Body of pancreas (tissue), 4 donors: ENCODE measurements at regions not wholly inside any gene's neighbourhood (a gene's known extent, or its start where the extent isn't known, plus 50 kb on each side); places are given as distances from the start of the nearest gene placed in this dataset.

Experiments used
- ATAC-seq: fragments of 150-250 bp; one replicate; pipeline ENCODE4 v1.9.1; 2016
- DNase-seq, 4 donors: peaks; one replicate each; pipeline ENCODE4 v3.0.0-alpha.2; 2019
- H3K27ac ChIP-seq, 4 donors: fragments of 200-600 bp; sonication (generic); 1 replicate in 3 of 4; 2 replicates in 1 of 4; pipeline versions ENCODE4 v1.5.1 to v1.6.1; 2016 to 2019; ENCODE audit warnings: mild to moderate bottlenecking in 1 of 4, mixed read lengths in 1 of 4, moderate library complexity in 1 of 4
- H3K27me3 ChIP-seq, 2 donors: fragments of 200-600 bp; sonication (generic); one replicate each; pipeline ENCODE4 v1.6.0; 2016; ENCODE audit warnings: mild to moderate bottlenecking in 1 of 2
- H3K36me3 ChIP-seq, 2 donors: fragments of 200-600 bp; sonication (generic); replicated peaks in 1 of 2; 2 replicates each; pipeline ENCODE4 v1.5.1; 2016; ENCODE audit warnings: low read depth in 2 of 2; ENCODE audit not compliant: insufficient read depth in 1 of 2
- H3K4me1 ChIP-seq: fragments of 200-600 bp; sonication (generic); one replicate; pipeline ENCODE4 v1.6.0; 2016
- H3K4me3 ChIP-seq, 2 donors: fragments of 200-600 bp; sonication (generic); 1 replicate in 1 of 2; 2 replicates in 1 of 2; pipeline ENCODE4 v1.5.1; 2016 to 2019
- H3K9me3 ChIP-seq, 3 donors: fragments of 200-600 bp; sonication (generic); 1 replicate in 2 of 3; 2 replicates in 1 of 3; pipeline ENCODE4 v1.5.1; 2016
- POLR2A ChIP-seq, 3 donors: fragments of 450-650 bp; IDR thresholded peaks; one replicate each; pipeline ENCODE4 v1.6.1; 2016; ENCODE audit warnings: antibody characterized with exemption in 3 of 3, mild to moderate bottlenecking in 2 of 3
- WGBS, 2 donors: methylation state at CpG; one replicate each; pipeline ENCODE4 v1.1.5; 2017; 5-methylcytosine and 5-hydroxymethylcytosine counted together
- intact Hi-C: fragments of 100-400 bp; cut with DNase I; formaldehyde crosslinking; loops from one replicate; pipeline ENCODE4 v1.15.1; 2023
- TF ChIP-seq, protein P1 (sequence below), 7 experiments: fragments of 450-650 bp in 4 of 7; fragments of 200-600 bp in 3 of 7; sonication (generic) in 3 of 7; IDR thresholded peaks; one replicate each; pipeline ENCODE4 v1.5.1; 2016 to 2019; ENCODE audit warnings: antibody characterized with exemption in 7 of 7

DNA sequence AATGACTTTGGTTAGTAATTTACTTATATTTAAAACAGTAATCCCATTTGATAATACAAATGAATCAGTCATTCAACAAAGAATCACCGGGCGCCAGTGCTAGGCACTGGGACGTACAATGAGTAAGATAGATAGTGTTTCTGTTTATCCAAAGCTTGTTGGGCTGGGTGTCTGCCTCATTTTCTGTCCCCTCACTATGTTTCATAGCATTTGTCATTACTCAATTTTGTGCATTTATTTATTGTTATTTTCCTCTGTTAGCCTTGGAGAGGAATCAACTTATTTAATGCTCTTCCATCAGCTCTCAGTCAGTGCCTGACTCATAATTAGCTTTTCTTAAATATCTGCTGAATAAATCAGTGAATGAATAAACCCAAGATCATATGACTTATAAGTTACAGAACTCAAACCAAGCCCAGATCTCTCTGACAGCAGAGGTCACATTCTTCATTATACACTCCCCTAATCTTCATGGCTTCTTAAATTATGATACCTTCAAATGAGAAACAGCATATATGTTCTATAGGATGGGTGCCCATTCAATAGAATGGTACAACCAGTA is 86.2 kb downstream of the TSPAN8 start:
- 39 to 52% methylated on average over 3 of the region's 3 CpGs for WGBS, 2 donors
- no peaks in the 10 kb centered on the region for H3K4me1 ChIP-seq
- no peaks in the 10 kb centered on the region for H3K36me3 ChIP-seq
- intact Hi-C loops: no loop called here
- no peak for ATAC-seq
- no peak for DNase-seq
- no peak overlapping the region for H3K4me3 ChIP-seq
- TF ChIP-seq, protein P1, sequence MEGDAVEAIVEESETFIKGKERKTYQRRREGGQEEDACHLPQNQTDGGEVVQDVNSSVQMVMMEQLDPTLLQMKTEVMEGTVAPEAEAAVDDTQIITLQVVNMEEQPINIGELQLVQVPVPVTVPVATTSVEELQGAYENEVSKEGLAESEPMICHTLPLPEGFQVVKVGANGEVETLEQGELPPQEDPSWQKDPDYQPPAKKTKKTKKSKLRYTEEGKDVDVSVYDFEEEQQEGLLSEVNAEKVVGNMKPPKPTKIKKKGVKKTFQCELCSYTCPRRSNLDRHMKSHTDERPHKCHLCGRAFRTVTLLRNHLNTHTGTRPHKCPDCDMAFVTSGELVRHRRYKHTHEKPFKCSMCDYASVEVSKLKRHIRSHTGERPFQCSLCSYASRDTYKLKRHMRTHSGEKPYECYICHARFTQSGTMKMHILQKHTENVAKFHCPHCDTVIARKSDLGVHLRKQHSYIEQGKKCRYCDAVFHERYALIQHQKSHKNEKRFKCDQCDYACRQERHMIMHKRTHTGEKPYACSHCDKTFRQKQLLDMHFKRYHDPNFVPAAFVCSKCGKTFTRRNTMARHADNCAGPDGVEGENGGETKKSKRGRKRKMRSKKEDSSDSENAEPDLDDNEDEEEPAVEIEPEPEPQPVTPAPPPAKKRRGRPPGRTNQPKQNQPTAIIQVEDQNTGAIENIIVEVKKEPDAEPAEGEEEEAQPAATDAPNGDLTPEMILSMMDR (IDR thresholded peaks at IDR 0.05): no peak
- no peak for TF ChIP-seq POLR2A (IDR thresholded peaks at IDR 0.05)
- H3K27ac ChIP-seq: no peak overlapping the region
- H3K9me3 ChIP-seq: no peaks in the 10 kb centered on the region
- no peaks in the 10 kb centered on the region for H3K27me3 ChIP-seq

DNA sequence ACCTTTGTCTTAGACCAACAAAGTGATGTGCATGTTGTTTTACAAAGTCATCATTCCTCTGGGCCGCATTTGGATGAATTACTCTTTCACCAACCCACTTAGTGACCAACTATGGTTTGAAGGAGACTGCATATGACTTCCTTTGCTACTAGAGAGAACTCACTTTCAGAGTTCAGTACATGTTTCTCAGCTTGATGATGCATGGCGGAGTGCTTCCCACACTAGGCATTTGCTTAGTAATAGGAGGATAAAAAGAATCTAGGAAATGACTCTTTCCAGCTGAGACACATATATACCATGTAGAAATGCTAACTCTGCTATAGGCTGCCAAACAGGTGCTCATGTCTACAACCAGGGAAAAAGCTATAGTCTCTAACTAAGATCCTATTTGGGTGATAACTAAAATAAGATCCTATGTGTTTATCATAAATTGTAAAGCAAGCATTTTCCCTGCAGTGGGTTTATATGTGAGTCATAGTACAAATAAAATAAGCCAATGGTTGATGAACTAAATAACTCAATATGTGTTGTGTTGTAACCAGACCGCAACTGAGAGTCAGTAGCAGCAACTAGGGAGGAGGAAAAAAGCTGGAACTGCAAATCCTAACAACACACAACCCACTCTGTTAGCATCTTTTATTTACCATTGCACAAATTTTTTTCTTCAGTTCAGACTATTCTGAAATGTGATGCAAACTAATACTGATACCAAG is 87.2 kb downstream of the TSPAN8 start:
- no peaks in the 10 kb centered on the region for H3K36me3 ChIP-seq
- no peak overlapping the region for H3K4me3 ChIP-seq
- intact Hi-C loops: no loop called here
- ATAC-seq (no peak), DNase-seq (no peak)
- H3K27me3 ChIP-seq: no peaks in the 10 kb centered on the region
- 84 to 91% methylated on average over 3 of the region's 3 CpGs for WGBS, 2 donors
- no peaks in the 10 kb centered on the region for H3K4me1 ChIP-seq
- TF ChIP-seq, protein P1 (IDR thresholded peaks at IDR 0.05): no peak
- TF ChIP-seq POLR2A (IDR thresholded peaks at IDR 0.05): no peak
- H3K27ac ChIP-seq: no peak overlapping the region
- no peaks in the 10 kb centered on the region for H3K9me3 ChIP-seq

DNA sequence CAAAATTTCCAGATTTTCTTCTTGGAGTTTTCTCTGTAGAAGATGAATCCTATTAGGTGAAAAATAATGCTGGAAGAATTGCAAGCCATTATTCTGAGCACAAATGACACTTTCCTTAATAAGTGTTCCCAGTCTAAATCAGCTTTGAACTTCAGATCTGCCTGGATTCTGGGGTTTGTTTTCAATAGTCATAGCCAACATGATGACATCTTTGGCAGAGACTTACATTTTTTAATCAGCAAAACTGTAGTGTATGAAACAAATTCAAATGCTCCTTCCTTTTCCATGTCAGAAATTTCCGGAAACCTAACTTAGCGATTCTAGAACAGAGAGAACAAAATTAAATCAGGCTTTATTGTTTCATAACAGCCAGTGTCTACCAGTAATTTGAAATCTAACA is 88.5 kb downstream of the TSPAN8 start:
- Histone ChIP-seq H3K27ac (no peak overlapping the region), H3K4me1 (no peaks in the 10 kb centered on the region), H3K4me3 (no peak overlapping the region), H3K27me3 (no peaks in the 10 kb centered on the region), H3K9me3 (no peaks in the 10 kb centered on the region), H3K36me3 (no peaks in the 10 kb centered on the region)
- ATAC-seq (no peak), DNase-seq (no peak)
- TF ChIP-seq POLR2A (IDR thresholded peaks at IDR 0.05): no peak
- TF ChIP-seq, protein P1 (IDR thresholded peaks at IDR 0.05): no peak
- intact Hi-C loops: no loop called here
- WGBS, 2 donors: 83 to 86% methylated on average over 2 of the region's 2 CpGs

DNA sequence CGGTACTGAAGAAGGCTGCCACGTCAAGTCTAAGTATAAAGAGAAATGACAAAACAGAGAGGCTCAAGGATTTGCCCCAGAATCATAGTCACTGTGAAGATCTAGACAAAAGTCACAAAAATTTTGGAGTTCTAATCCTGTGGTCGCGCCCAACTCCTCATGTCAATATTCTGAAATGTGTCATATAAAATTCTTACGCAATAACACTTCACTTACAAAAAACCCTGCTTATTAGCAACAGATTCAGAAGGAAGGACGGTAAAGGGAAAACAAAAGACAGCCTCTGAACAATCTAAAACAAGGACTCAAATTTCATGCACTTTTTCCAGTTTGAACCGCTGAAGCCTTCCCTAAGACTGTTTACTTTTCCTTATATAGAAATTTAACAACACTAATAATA is 94.7 kb downstream of the TSPAN8 start:
- intact Hi-C loops: no loop called here
- ATAC-seq (no peak), DNase-seq (no peak)
- WGBS, 2 donors: 62 to 64% methylated on average over 7 of the region's 7 CpGs
- Histone ChIP-seq H3K9me3 (no peaks in the 10 kb centered on the region), H3K4me3 (no peak overlapping the region), H3K4me1 (no peaks in the 10 kb centered on the region), H3K27ac (no peak overlapping the region), H3K36me3 (no peaks in the 10 kb centered on the region), H3K27me3 (no peaks in the 10 kb centered on the region)
- TF ChIP-seq, protein P1 (IDR thresholded peaks at IDR 0.05): no peak
- TF ChIP-seq POLR2A (IDR thresholded peaks at IDR 0.05): no peak

DNA sequence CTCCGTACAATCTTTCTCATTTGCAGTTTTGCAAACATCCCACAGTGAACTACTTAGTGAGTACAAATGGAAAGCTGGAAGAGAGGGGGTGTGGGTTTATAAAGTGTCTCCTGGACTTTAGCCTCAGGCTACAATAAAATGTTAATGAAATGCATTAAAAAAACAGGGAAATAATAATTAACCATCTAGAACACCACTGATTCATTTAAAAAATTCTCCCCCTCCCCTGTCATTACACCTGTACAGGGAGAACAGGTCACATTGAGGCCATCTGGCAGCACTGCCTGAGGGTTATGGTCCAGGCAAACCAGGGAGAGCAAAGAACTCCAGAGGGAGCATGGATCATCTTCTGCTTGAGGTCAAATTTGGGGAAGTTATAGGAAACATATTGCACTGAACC is 96.3 kb downstream of the TSPAN8 start:
- TF ChIP-seq, protein P1 (IDR thresholded peaks at IDR 0.05): no peak
- TF ChIP-seq POLR2A (IDR thresholded peaks at IDR 0.05): no peak
- Histone ChIP-seq H3K9me3 (no peaks in the 10 kb centered on the region), H3K4me3 (no peak overlapping the region), H3K27me3 (no peaks in the 10 kb centered on the region), H3K27ac (no peak overlapping the region), H3K36me3 (no peaks in the 10 kb centered on the region), H3K4me1 (no peaks in the 10 kb centered on the region)
- intact Hi-C loops: no loop called here
- ATAC-seq: peak; percentile 48
- DNase-seq: no peak
- WGBS, 2 donors: 32 to 65% methylated on average over 1 of the region's 1 CpG
